ENCODE measurements at regions not wholly inside any gene's neighbourhood (a gene's known extent, or its start where the extent isn't known, plus 50 kb on each side); places are given as distances from the start of the nearest gene placed in this dataset.

DNA sequence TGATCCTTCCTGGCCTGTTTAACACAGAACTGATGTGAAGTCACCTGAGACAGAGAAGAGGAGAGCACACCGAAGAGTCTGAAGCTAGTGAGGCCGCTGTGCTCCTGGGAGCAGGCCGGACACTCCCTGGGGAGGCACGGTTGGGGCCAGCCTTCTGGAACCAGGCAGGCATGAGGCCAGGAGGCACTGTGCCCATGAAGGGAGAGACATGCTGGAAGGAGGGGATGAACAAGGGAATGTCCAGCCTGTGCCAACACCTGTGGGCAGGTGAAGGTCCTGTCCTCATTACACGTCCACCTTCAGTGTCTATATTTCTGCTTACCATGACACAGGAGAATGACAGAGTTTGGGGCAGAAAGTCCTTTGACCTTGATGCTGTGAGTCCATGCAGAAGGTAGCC lies 183.8 kb upstream of the S1PR3 start:
- TF ChIP-seq CTCF (IDR thresholded peaks at IDR 0.05; ENCODE audit: insufficient read depth, low read length, poor library complexity, severe bottlenecking) (no peak), EZH2phosphoT487 (conservative IDR thresholded peaks at IDR 0.05; ENCODE audit: low read length) (no peak)

Measured in SU-DHL-6 (cell line).